Panc1 (cell line): ENCODE measurements at regions not wholly inside any gene's neighbourhood (a gene's known extent, or its start where the extent isn't known, plus 50 kb on each side); places are given as distances from the start of the nearest gene placed in this dataset.
"Not testable (repeated sequence)": the region's sequence is repeated elsewhere in the genome, so short reads cannot be mapped to it uniquely, and the experiment has no call there.

ENCODE experiments used
- ATAC-seq: fragments of 200-7000 bp; cut with Tn5 transposase; 2 replicates; pipeline ENCODE4 v1.9.1; 2020; ENCODE audit warnings: mild to moderate bottlenecking, moderate library complexity
- BruUV-seq: library from RNA; stranded (reverse); fragments of 400-500 nt; replicated peaks from 2 replicates; lab custom pipeline; 2021; lab: Mats Ljungman, UMichigan
- CTCF ChIA-PET: fragments of 300-600 bp; sonication (Branson Sonifier 250); formaldehyde crosslinking; loops from one replicate; lab custom pipeline; 2022; ENCODE audit warnings: antibody characterized with exemption; lab: Charles Lee
- POLR2A ChIA-PET: fragments of 300-600 bp; sonication (Branson Sonifier 250); formaldehyde crosslinking; loops from one replicate; lab custom pipeline; 2022; ENCODE audit warnings: antibody characterized with exemption; lab: Charles Lee
- DNase-seq: peaks from one replicate; pipeline ENCODE4 v3.0.0-alpha.2; 2010; ENCODE audit warnings: low read depth, low spot score
- H3K27ac ChIP-seq: 2 replicates; pipeline ENCODE4 v1.5.1; 2011; ENCODE audit warnings: mild to moderate bottlenecking, low read length, inconsistent platforms
- H3K27me3 ChIP-seq: fragments of 200-500 bp; sonication (Bioruptor generic); 2 replicates; pipeline ENCODE4 v1.6.0; 2014; ENCODE audit warnings: low read length, inconsistent platforms; ENCODE audit not compliant: control insufficient read depth, insufficient read depth
- H3K36me3 ChIP-seq: fragments of 200-500 bp; sonication (Bioruptor generic); 2 replicates; pipeline ENCODE4 v1.5.1; 2014; ENCODE audit warnings: inconsistent platforms, mild to moderate bottlenecking, low read length, moderate library complexity; ENCODE audit not compliant: control insufficient read depth, insufficient read depth
- H3K4me1 ChIP-seq: 2 replicates; pipeline ENCODE4 v1.5.1; 2011; ENCODE audit warnings: inconsistent platforms, mild to moderate bottlenecking, low read length, moderate library complexity; ENCODE audit not compliant: control insufficient read depth, insufficient read depth
- H3K4me3 ChIP-seq, 2 experiments: 2 replicates each; pipeline ENCODE4 v1.5.1; 2011 to 2012; ENCODE audit warnings: low read depth in 2 of 2, low read length in 2 of 2, mild to moderate bottlenecking in 2 of 2, inconsistent platforms in 1 of 2, moderate library complexity in 1 of 2
- H3K9me3 ChIP-seq: fragments of 200-500 bp; sonication (Bioruptor generic); 2 replicates; pipeline ENCODE4 v1.5.1; 2014; ENCODE audit warnings: low read depth, mild to moderate bottlenecking, inconsistent platforms, low read length, moderate library complexity; ENCODE audit not compliant: control insufficient read depth, insufficient read depth
- CTCF ChIP-seq: fragments of 450-650 bp; IDR thresholded peaks from 2 replicates; pipeline ENCODE4 v1.5.1; 2017; ENCODE audit warnings: mild to moderate bottlenecking
- POLR2AphosphoS5 ChIP-seq: IDR thresholded peaks from 2 replicates; pipeline ENCODE4 v1.6.1; 2012; ENCODE audit warnings: mild to moderate bottlenecking, low read depth, low read length, moderate library complexity
- REST ChIP-seq, 2 experiments: IDR thresholded peaks; 2 replicates each; pipeline ENCODE4 v1.6.1; 2011 to 2012; ENCODE audit warnings: low read depth in 2 of 2, control low read depth in 1 of 2, low read length in 1 of 2, mild to moderate bottlenecking in 1 of 2, moderate library complexity in 1 of 2; ENCODE audit not compliant: insufficient read depth in 1 of 2
- SIN3A ChIP-seq: IDR thresholded peaks from 2 replicates; pipeline ENCODE4 v1.6.1; 2012; ENCODE audit warnings: low read depth, mild to moderate bottlenecking, low read length, moderate library complexity, borderline replicate concordance; ENCODE audit not compliant: insufficient read depth
- TCF7L2 ChIP-seq: IDR thresholded peaks from 2 replicates; pipeline ENCODE4 v1.6.1; 2011; ENCODE audit warnings: mild to moderate bottlenecking, low read depth, low read length, inconsistent platforms
- in situ Hi-C: cut with HindIII; loops from 2 replicates; pipeline ENCODE4 v1.10.0; 2016; ENCODE audit warnings: low sequenced_read_pairs, low pct_unique_long_range_greater_than_20kb
- intact Hi-C: fragments of 100-400 bp; cut with micrococcal nuclease; formaldehyde crosslinking; loops from one replicate; pipeline ENCODE4 v1.10.0; 2022; ENCODE audit not compliant: unreplicated experiment

DNA sequence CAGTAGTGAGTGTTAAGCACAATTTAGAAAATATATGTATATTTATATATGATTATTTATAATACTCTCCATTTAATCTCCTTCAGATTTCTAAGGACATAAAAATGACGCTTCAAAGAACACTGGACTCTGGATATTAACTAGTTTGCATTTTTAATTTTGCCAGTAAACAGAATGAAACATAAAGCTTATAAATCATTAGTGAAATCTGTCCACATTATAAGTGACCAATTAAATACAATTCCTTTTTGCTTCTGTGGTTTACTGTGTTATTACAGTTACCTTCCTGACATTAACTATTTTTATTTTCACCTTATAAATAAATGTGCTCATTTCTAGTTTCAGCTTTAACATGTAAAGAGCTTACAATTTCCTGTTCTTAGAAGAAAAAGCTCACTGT lies 1081.1 kb upstream of the EPHA6 start:
- no peak overlapping the region for H3K4me3 ChIP-seq
- no peak for TF ChIP-seq SIN3A
- no peaks in the 10 kb centered on the region for H3K4me1 ChIP-seq
- ChIA-PET POLR2A (no interaction called here), CTCF (no interaction called here)
- no peak for ATAC-seq
- H3K9me3 ChIP-seq: no peaks in the 10 kb centered on the region
- H3K27me3 ChIP-seq: no peaks in the 10 kb centered on the region
- in situ Hi-C loops (no loop called here), intact Hi-C loops (no loop called here)
- no peak for DNase-seq
- BruUV-seq: no TSS peak
- H3K36me3 ChIP-seq: no peaks in the 10 kb centered on the region
- no peak overlapping the region for H3K27ac ChIP-seq

DNA sequence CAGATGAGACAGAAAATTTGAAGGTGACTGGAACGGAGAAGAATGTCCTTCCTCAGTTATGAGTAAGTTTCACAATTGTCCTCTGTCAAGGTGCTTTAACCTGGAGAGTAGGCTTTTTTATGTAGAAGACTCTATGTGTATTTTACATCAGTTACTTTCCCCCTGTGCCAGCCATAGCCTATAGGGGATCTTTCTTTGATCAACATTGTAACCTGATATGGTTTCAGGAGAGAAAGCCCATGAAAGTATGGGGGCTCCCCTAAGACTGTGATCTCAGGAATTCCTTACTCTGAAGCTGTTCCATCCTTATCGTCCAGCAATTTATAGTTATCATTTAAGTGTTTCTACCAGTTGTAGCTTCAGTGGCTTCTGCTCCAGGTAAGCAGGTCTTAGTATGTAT lies 1076.3 kb upstream of the EPHA6 start:
- intact Hi-C loops: no loop called here
- no peak for DNase-seq
- Histone ChIP-seq H3K27me3 (no peaks in the 10 kb centered on the region), H3K4me3 (no peak overlapping the region), H3K9me3 (no peaks in the 10 kb centered on the region), H3K36me3 (no peaks in the 10 kb centered on the region), H3K27ac (no peak overlapping the region), H3K4me1 (no peaks in the 10 kb centered on the region)
- TF ChIP-seq REST (IDR thresholded peaks at IDR 0.05; ENCODE audit: insufficient read depth in 1 of 2, low read depth in 2 of 2, low read length in 1 of 2): no peak
- no peak for TF ChIP-seq SIN3A
- no peak for TF ChIP-seq TCF7L2
- no peak for TF ChIP-seq CTCF
- TF ChIP-seq POLR2AphosphoS5: no peak
- CTCF ChIA-PET: no interaction called here
- in situ Hi-C loops: no loop called here
- no peak for ATAC-seq
- POLR2A ChIA-PET: no interaction called here
- BruUV-seq: no TSS peak

DNA sequence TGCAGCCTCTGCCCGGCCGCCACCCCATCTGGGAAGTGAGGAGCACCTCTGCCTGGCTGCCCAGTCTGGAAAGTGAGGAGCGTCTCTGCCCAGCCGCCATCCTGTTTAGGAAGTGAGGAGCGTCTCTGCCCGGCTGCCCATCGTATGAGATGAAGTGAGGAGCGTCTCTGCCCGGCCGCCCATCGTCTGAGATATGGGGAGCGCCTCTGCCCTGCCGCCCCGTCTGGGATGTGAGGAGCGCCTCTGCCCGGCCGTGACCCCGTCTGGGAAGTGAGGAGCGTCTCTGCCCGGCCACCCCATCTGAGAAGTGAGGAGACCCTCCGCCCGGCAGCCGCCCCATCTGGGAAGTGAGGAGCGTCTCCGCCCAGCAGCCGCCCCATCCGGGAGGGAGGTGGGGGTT lies 1069.5 kb upstream of the EPHA6 start:
- BruUV-seq, H3K36me3 ChIP-seq, H3K4me3 ChIP-seq, in situ Hi-C loops, ATAC-seq, H3K27me3 ChIP-seq, H3K27ac ChIP-seq, DNase-seq, intact Hi-C loops, CTCF ChIA-PET, H3K9me3 ChIP-seq, H3K4me1 ChIP-seq, POLR2A ChIA-PET: not testable (repeated sequence)
